ENCODE measurements at regions not wholly inside any gene's neighbourhood (a gene's known extent, or its start where the extent isn't known, plus 50 kb on each side); places are given as distances from the start of the nearest gene placed in this dataset.

DNA sequence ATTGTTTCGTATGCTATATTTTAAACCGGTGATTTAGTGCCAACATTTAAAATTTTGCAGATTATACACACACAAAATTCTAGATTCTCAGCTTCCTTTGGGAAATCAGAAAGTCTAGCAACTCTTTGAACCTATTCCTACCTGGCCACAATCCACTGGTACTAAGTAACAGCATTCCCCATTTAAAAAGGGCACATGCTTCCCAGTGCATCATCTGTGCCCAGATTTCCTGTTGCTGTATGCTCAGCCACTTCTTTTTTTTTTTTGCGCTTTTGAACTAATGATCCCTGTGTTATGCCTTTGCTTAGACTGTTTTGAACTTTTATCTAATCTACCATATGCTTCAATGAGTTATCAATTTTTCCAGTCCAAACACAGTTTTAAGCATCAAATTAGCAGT lies 548.4 kb downstream of the PLPP3 start:
- BruUV-seq (replicated peaks) = no TSS peak
- H3K27ac Mint-ChIP-seq (ENCODE audit: unreplicated experiment) = no peak overlapping the region
- H3K4me1 Mint-ChIP-seq (ENCODE audit: low read depth, unreplicated experiment) = no peaks in the 10 kb centered on the region
- H3K4me3 Mint-ChIP-seq (ENCODE audit: low read depth, unreplicated experiment) = no peak overlapping the region
- H3K9me3 Mint-ChIP-seq (ENCODE audit: low read depth, unreplicated experiment) = peaks cover 3% of the 10 kb centered on the region
- no peak for DNase-seq
- TF ChIP-seq, protein P1, sequence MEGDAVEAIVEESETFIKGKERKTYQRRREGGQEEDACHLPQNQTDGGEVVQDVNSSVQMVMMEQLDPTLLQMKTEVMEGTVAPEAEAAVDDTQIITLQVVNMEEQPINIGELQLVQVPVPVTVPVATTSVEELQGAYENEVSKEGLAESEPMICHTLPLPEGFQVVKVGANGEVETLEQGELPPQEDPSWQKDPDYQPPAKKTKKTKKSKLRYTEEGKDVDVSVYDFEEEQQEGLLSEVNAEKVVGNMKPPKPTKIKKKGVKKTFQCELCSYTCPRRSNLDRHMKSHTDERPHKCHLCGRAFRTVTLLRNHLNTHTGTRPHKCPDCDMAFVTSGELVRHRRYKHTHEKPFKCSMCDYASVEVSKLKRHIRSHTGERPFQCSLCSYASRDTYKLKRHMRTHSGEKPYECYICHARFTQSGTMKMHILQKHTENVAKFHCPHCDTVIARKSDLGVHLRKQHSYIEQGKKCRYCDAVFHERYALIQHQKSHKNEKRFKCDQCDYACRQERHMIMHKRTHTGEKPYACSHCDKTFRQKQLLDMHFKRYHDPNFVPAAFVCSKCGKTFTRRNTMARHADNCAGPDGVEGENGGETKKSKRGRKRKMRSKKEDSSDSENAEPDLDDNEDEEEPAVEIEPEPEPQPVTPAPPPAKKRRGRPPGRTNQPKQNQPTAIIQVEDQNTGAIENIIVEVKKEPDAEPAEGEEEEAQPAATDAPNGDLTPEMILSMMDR (IDR thresholded peaks at IDR 0.05; ENCODE audit: unreplicated experiment) = no peak
- CTCF ChIA-PET = no interaction called here
- intact Hi-C loops (cut with micrococcal nuclease; ENCODE audit: unreplicated experiment) = no loop called here
- H3K27me3 Mint-ChIP-seq (ENCODE audit: unreplicated experiment) = no peaks in the 10 kb centered on the region
- H3K36me3 Mint-ChIP-seq (ENCODE audit: insufficient read depth, unreplicated experiment) = no peaks in the 10 kb centered on the region

DNA sequence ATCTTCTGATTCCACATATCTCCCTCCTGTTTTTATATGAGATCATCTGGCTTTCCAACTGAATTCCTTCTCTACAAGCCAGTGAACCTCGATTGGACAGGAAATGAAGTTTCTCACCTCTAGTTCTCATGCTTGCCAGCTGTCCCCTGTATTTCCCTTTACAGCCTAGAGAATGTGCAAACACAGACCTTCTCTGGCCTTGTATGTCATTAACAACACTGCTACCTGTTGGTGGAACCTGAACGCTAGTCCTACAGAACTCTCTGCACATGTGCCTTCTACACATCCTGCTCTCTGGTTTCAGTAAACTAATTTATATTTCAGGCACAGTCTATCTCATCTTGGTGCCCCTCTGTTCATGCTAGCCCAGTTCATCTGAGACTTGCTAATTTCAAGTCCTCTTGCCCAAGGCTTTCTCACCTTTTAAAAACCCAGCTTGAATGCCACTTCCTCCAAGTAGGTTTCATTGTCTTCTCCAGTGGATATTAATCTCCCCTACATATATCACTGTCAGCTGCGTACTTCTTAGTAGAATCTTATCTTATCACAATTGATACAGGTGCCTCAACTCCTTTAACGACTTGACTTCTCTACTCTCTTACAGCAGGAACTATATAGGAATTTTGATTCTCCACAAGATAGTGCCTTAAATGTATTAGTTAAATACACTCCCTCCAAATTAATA lies 549.9 kb downstream of the PLPP3 start:
- Mint-ChIP-seq H3K27ac (ENCODE audit: unreplicated experiment) (no peak overlapping the region), H3K9me3 (ENCODE audit: low read depth, unreplicated experiment) (peaks cover 3% of the 10 kb centered on the region), H3K4me1 (ENCODE audit: low read depth, unreplicated experiment) (no peaks in the 10 kb centered on the region), H3K4me3 (ENCODE audit: low read depth, unreplicated experiment) (no peak overlapping the region), H3K27me3 (ENCODE audit: unreplicated experiment) (no peaks in the 10 kb centered on the region), H3K36me3 (ENCODE audit: insufficient read depth, unreplicated experiment) (no peaks in the 10 kb centered on the region)
- CTCF ChIA-PET = no interaction called here
- intact Hi-C loops (cut with micrococcal nuclease; ENCODE audit: unreplicated experiment) = no loop called here
- no TSS peak for BruUV-seq (replicated peaks)
- DNase-seq = no peak
- TF ChIP-seq, protein P1 (IDR thresholded peaks at IDR 0.05; ENCODE audit: unreplicated experiment) = no peak

DNA sequence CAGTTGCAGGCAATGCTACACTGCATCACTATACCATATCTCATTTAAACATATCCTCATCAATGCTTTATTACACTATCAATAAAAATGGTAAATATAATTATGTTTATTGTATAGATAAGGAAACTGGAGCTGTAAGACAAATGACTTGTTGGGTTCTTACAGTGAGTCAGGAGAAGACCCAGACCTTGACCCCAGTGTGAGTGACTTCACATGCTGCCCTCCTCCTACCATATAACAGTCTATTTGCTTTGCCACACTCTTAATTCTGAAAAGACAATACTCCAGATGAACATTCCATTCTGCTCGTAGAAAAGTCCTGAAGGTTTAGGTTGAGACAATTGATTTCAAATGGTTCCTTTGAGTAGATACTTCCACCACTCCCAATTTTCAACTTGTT lies 550.5 kb downstream of the PLPP3 start:
- H3K27me3 Mint-ChIP-seq (ENCODE audit: unreplicated experiment) = no peaks in the 10 kb centered on the region
- BruUV-seq (replicated peaks) = no TSS peak
- no peaks in the 10 kb centered on the region for H3K4me1 Mint-ChIP-seq (ENCODE audit: low read depth, unreplicated experiment)
- intact Hi-C loops (cut with micrococcal nuclease; ENCODE audit: unreplicated experiment) = no loop called here
- H3K9me3 Mint-ChIP-seq (ENCODE audit: low read depth, unreplicated experiment) = peaks cover 3% of the 10 kb centered on the region
- no peak overlapping the region for H3K4me3 Mint-ChIP-seq (ENCODE audit: low read depth, unreplicated experiment)
- no peak for DNase-seq
- CTCF ChIA-PET = no interaction called here
- no peak overlapping the region for H3K27ac Mint-ChIP-seq (ENCODE audit: unreplicated experiment)
- TF ChIP-seq, protein P1 (IDR thresholded peaks at IDR 0.05; ENCODE audit: unreplicated experiment) = no peak
- no peaks in the 10 kb centered on the region for H3K36me3 Mint-ChIP-seq (ENCODE audit: insufficient read depth, unreplicated experiment)

DNA sequence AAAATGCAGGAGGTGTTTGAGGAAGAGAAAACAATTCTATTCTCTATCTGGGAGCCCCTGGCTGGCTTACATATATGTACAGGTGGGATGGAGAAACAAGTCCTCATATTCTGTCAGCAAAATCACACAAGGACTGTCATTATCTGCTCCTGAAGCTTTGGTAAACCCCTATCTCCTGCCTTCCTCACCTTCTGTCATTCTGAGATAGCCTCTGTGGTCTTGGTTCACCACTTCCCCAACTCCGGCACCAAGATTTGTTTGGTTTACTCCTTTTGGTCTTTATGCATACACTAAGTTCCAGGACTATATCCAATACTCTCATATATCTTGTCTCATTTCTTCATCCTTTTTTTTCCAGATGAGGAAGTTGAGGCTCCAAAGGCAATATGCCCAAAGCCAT lies 551.1 kb downstream of the PLPP3 start:
- H3K4me3 Mint-ChIP-seq (ENCODE audit: low read depth, unreplicated experiment) = no peak overlapping the region
- no peaks in the 10 kb centered on the region for H3K27me3 Mint-ChIP-seq (ENCODE audit: unreplicated experiment)
- BruUV-seq (replicated peaks) = no TSS peak

More for the DNA sequence above, 551.1 kb downstream of the PLPP3 start:
- Mint-ChIP-seq H3K4me1 (ENCODE audit: low read depth, unreplicated experiment) (no peaks in the 10 kb centered on the region), H3K9me3 (ENCODE audit: low read depth, unreplicated experiment) (peaks cover 3% of the 10 kb centered on the region), H3K27ac (ENCODE audit: unreplicated experiment) (no peak overlapping the region), H3K36me3 (ENCODE audit: insufficient read depth, unreplicated experiment) (no peaks in the 10 kb centered on the region)
- CTCF ChIA-PET = no interaction called here
- no peak for DNase-seq
- TF ChIP-seq, protein P1 (IDR thresholded peaks at IDR 0.05; ENCODE audit: unreplicated experiment) = no peak
- intact Hi-C loops (cut with micrococcal nuclease; ENCODE audit: unreplicated experiment) = no loop called here

Measured in Calu3 (cell line).